Activated CD4-positive, alpha-beta T cell treated with anti-CD3 and anti-CD28 coated beads, Interleukin-2, amount 10 ng/mL, durations not matched to agents 7 days and 5 days (primary cell): ENCODE measurements at regions not wholly inside any gene's neighbourhood (a gene's known extent, or its start where the extent isn't known, plus 50 kb on each side); places are given as distances from the start of the nearest gene placed in this dataset.

Experiments
- CTCF ChIA-PET: fragments of 350-600 bp; sonication (Branson Sonifier 250); formaldehyde crosslinking; loops from one replicate; lab custom pipeline; 2021; ENCODE audit warnings: antibody characterized with exemption; lab: Charles Lee
- POLR2A ChIA-PET: fragments of 350-600 bp; sonication (Branson Sonifier 250); formaldehyde crosslinking; loops from one replicate; lab custom pipeline; 2021; ENCODE audit warnings: antibody characterized with exemption; lab: Charles Lee
- DNase-seq: peaks from one replicate; pipeline ENCODE4 v3.0.0-alpha.2; 2020
- H3K27ac Mint-ChIP-seq: one replicate; pipeline ENCODE4 v1.8.0; 2021; ENCODE audit warnings: mild to moderate bottlenecking, moderate library complexity, mixed read lengths
- H3K27me3 Mint-ChIP-seq: one replicate; pipeline ENCODE4 v1.8.0; 2021; ENCODE audit warnings: mixed read lengths
- H3K36me3 Mint-ChIP-seq: one replicate; pipeline ENCODE4 v1.8.0; 2021; ENCODE audit warnings: low read depth, mixed read lengths
- H3K4me1 Mint-ChIP-seq: one replicate; pipeline ENCODE4 v1.8.0; 2021; ENCODE audit warnings: mixed read lengths
- H3K4me3 Mint-ChIP-seq: one replicate; pipeline ENCODE4 v1.8.0; 2021; ENCODE audit warnings: mild to moderate bottlenecking, moderate library complexity, mixed read lengths
- H3K9me3 Mint-ChIP-seq: one replicate; pipeline ENCODE4 v1.8.0; 2021; ENCODE audit warnings: mixed read lengths

- Mint-ChIP-seq H3K4me1 (no peaks in the 10 kb centered on the region), H3K27me3 (no peaks in the 10 kb centered on the region), H3K4me3 (no peak overlapping the region), H3K36me3 (no peaks in the 10 kb centered on the region), H3K9me3 (no peaks in the 10 kb centered on the region), H3K27ac (no peak overlapping the region)
- ChIA-PET CTCF (no interaction called here), POLR2A (no interaction called here)
- no peak for DNase-seq
Measured at GRCh38 chr4:141912831-141913230, 276.4 kb downstream of the IL15 start.

- ChIA-PET POLR2A (no interaction called here), CTCF (no interaction called here)
- no peak overlapping the region for H3K4me3 Mint-ChIP-seq
- H3K27me3 Mint-ChIP-seq, result peaks cover 2% of the 10 kb centered on the region
- H3K27ac Mint-ChIP-seq, result no peak overlapping the region
- no peaks in the 10 kb centered on the region for H3K4me1 Mint-ChIP-seq
- no peaks in the 10 kb centered on the region for H3K36me3 Mint-ChIP-seq
- no peaks in the 10 kb centered on the region for H3K9me3 Mint-ChIP-seq
- no peak for DNase-seq
Measured at GRCh38 chr4:141913928-141914327, 277.5 kb downstream of the IL15 start.

GRCh38 chr4:141914746-141915145 is 278.4 kb downstream of the IL15 start:
- ChIA-PET POLR2A (no interaction called here), CTCF (no interaction called here)
- no peak overlapping the region for H3K27ac Mint-ChIP-seq
- no peaks in the 10 kb centered on the region for H3K4me1 Mint-ChIP-seq
- no peaks in the 10 kb centered on the region for H3K36me3 Mint-ChIP-seq
- peaks cover 2% of the 10 kb centered on the region for H3K27me3 Mint-ChIP-seq
- no peaks in the 10 kb centered on the region for H3K9me3 Mint-ChIP-seq
- DNase-seq, result no peak
- no peak overlapping the region for H3K4me3 Mint-ChIP-seq

- no peak overlapping the region for H3K4me3 Mint-ChIP-seq
- DNase-seq, result no peak
- peaks cover 6% of the 10 kb centered on the region for H3K27me3 Mint-ChIP-seq
- ChIA-PET POLR2A (no interaction called here), CTCF (no interaction called here)
- no peak overlapping the region for H3K27ac Mint-ChIP-seq
- H3K36me3 Mint-ChIP-seq, result no peaks in the 10 kb centered on the region
- H3K9me3 Mint-ChIP-seq, result no peaks in the 10 kb centered on the region
- no peaks in the 10 kb centered on the region for H3K4me1 Mint-ChIP-seq
Measured at GRCh38 chr4:141919649-141920048, 283.3 kb downstream of the IL15 start.

GRCh38 chr4:141921293-141921692 is 284.9 kb downstream of the IL15 start:
- CTCF ChIA-PET, result no interaction called here
- H3K9me3 Mint-ChIP-seq, result no peaks in the 10 kb centered on the region
- no peak for DNase-seq

GRCh38 chr4:141922236-141922635 is 285.9 kb downstream of the IL15 start:
- H3K4me1 Mint-ChIP-seq, result no peaks in the 10 kb centered on the region
- H3K9me3 Mint-ChIP-seq, result no peaks in the 10 kb centered on the region
- ChIA-PET POLR2A (no interaction called here), CTCF (no interaction called here)
- H3K4me3 Mint-ChIP-seq, result no peak overlapping the region
- no peak for DNase-seq
- H3K27ac Mint-ChIP-seq, result no peak overlapping the region
- no peaks in the 10 kb centered on the region for H3K36me3 Mint-ChIP-seq
- H3K27me3 Mint-ChIP-seq, result peaks cover 6% of the 10 kb centered on the region

More at GRCh38 chr4:141921293-141921692, 284.9 kb downstream of the IL15 start:
- Mint-ChIP-seq H3K36me3 (no peaks in the 10 kb centered on the region), H3K27ac (no peak overlapping the region), H3K4me3 (no peak overlapping the region), H3K4me1 (no peaks in the 10 kb centered on the region), H3K27me3 (peaks cover 6% of the 10 kb centered on the region)
- POLR2A ChIA-PET, result no interaction called here

GRCh38 chr4:141926406-141926805 is 290.0 kb downstream of the IL15 start:
- no peak for DNase-seq
- ChIA-PET CTCF (no interaction called here), POLR2A (no interaction called here)
- Mint-ChIP-seq H3K4me3 (no peak overlapping the region), H3K27ac (no peak overlapping the region), H3K4me1 (no peaks in the 10 kb centered on the region), H3K36me3 (no peaks in the 10 kb centered on the region), H3K27me3 (peaks cover under 1% of the 10 kb centered on the region), H3K9me3 (no peaks in the 10 kb centered on the region)

GRCh38 chr4:141932490-141932889 is 296.1 kb downstream of the IL15 start:
- ChIA-PET CTCF (no interaction called here), POLR2A (no interaction called here)
- H3K36me3 Mint-ChIP-seq, result no peaks in the 10 kb centered on the region
- H3K4me3 Mint-ChIP-seq, result no peak overlapping the region
- H3K4me1 Mint-ChIP-seq, result no peaks in the 10 kb centered on the region
- no peaks in the 10 kb centered on the region for H3K27me3 Mint-ChIP-seq
- H3K27ac Mint-ChIP-seq, result no peak overlapping the region
- no peaks in the 10 kb centered on the region for H3K9me3 Mint-ChIP-seq
- DNase-seq, result no peak

- H3K9me3 Mint-ChIP-seq, result no peaks in the 10 kb centered on the region
- no peaks in the 10 kb centered on the region for H3K4me1 Mint-ChIP-seq
- no peaks in the 10 kb centered on the region for H3K27me3 Mint-ChIP-seq
- POLR2A ChIA-PET, result no interaction called here
- H3K27ac Mint-ChIP-seq, result no peak overlapping the region
- no peak for DNase-seq
- CTCF ChIA-PET, result no interaction called here
- H3K4me3 Mint-ChIP-seq, result no peak overlapping the region
- H3K36me3 Mint-ChIP-seq, result no peaks in the 10 kb centered on the region
Measured at GRCh38 chr4:141933978-141934377, 297.6 kb downstream of the IL15 start.

GRCh38 chr4:141955696-141956095 is 319.3 kb downstream of the IL15 start:
- ChIA-PET CTCF (no interaction called here), POLR2A (no interaction called here)
- Mint-ChIP-seq H3K4me3 (no peak overlapping the region), H3K27me3 (peaks cover 10% of the 10 kb centered on the region), H3K36me3 (no peaks in the 10 kb centered on the region), H3K4me1 (no peaks in the 10 kb centered on the region), H3K27ac (no peak overlapping the region), H3K9me3 (no peaks in the 10 kb centered on the region)
- no peak for DNase-seq

- H3K36me3 Mint-ChIP-seq, result no peaks in the 10 kb centered on the region
- POLR2A ChIA-PET, result no interaction called here
Measured at GRCh38 chr4:141957416-141957815, 321.0 kb downstream of the IL15 start.

GRCh38 chr4:141962486-141962885 is 326.1 kb downstream of the IL15 start:
- H3K4me1 Mint-ChIP-seq, result no peaks in the 10 kb centered on the region
- POLR2A ChIA-PET, result no interaction called here
- no peak for DNase-seq
- no peak overlapping the region for H3K27ac Mint-ChIP-seq
- no peaks in the 10 kb centered on the region for H3K36me3 Mint-ChIP-seq
- CTCF ChIA-PET, result interaction anchor here (0.6 kb wide), 1 partner anchor 46 kb away, joined by 3 read pairs; no protein-coding TSS in a partner anchor
- no peak overlapping the region for H3K4me3 Mint-ChIP-seq
- peaks cover 11% of the 10 kb centered on the region for H3K27me3 Mint-ChIP-seq
- H3K9me3 Mint-ChIP-seq, result peaks cover 2% of the 10 kb centered on the region

More at GRCh38 chr4:141957416-141957815, 321.0 kb downstream of the IL15 start:
- CTCF ChIA-PET, result no interaction called here
- Mint-ChIP-seq H3K4me3 (no peak overlapping the region), H3K27me3 (peaks cover 10% of the 10 kb centered on the region), H3K27ac (no peak overlapping the region), H3K9me3 (no peaks in the 10 kb centered on the region), H3K4me1 (no peaks in the 10 kb centered on the region)
- DNase-seq, result no peak

GRCh38 chr4:141971869-141972268 is 335.5 kb downstream of the IL15 start:
- Mint-ChIP-seq H3K4me3 (no peak overlapping the region), H3K27me3 (no peaks in the 10 kb centered on the region), H3K4me1 (no peaks in the 10 kb centered on the region), H3K9me3 (peaks cover 4% of the 10 kb centered on the region), H3K36me3 (no peaks in the 10 kb centered on the region), H3K27ac (no peak overlapping the region)
- DNase-seq, result no peak
- POLR2A ChIA-PET, result no interaction called here
- CTCF ChIA-PET, result no interaction called here

GRCh38 chr4:141972950-141973349 is 336.6 kb downstream of the IL15 start:
- Mint-ChIP-seq H3K27me3 (no peaks in the 10 kb centered on the region), H3K9me3 (peaks cover 4% of the 10 kb centered on the region), H3K4me1 (no peaks in the 10 kb centered on the region), H3K36me3 (no peaks in the 10 kb centered on the region), H3K4me3 (no peak overlapping the region), H3K27ac (no peak overlapping the region)
- DNase-seq, result no peak
- ChIA-PET POLR2A (interaction anchor here (0.6 kb wide), 1 partner anchor 9 kb away, joined by 3 read pairs; no protein-coding TSS in a partner anchor), CTCF (no interaction called here)
